Hepatocyte (in vitro differentiated cells): ENCODE measurements at regions not wholly inside any gene's neighbourhood (a gene's known extent, or its start where the extent isn't known, plus 50 kb on each side); places are given as distances from the start of the nearest gene placed in this dataset.

Source experiments
- CTCF ChIP-seq: fragments of 200-600 bp; sonication (generic); IDR thresholded peaks from 2 replicates; pipeline ENCODE4 v1.5.1; 2016; ENCODE audit warnings: antibody characterized with exemption, mild to moderate bottlenecking; ENCODE audit not compliant: poor library complexity
- EZH2 ChIP-seq: fragments of 200-600 bp; sonication (generic); IDR thresholded peaks from 2 replicates; pipeline ENCODE4 v1.6.1; 2016; ENCODE audit warnings: antibody characterized with exemption, mild to moderate bottlenecking, borderline replicate concordance
- EZH2phosphoT487 ChIP-seq: fragments of 200-600 bp; sonication (generic); IDR thresholded peaks from one replicate; pipeline ENCODE4 v1.6.1; 2018; ENCODE audit warnings: antibody characterized with exemption, mild to moderate bottlenecking, low read depth, moderate library complexity; ENCODE audit not compliant: unreplicated experiment, severe bottlenecking

DNA sequence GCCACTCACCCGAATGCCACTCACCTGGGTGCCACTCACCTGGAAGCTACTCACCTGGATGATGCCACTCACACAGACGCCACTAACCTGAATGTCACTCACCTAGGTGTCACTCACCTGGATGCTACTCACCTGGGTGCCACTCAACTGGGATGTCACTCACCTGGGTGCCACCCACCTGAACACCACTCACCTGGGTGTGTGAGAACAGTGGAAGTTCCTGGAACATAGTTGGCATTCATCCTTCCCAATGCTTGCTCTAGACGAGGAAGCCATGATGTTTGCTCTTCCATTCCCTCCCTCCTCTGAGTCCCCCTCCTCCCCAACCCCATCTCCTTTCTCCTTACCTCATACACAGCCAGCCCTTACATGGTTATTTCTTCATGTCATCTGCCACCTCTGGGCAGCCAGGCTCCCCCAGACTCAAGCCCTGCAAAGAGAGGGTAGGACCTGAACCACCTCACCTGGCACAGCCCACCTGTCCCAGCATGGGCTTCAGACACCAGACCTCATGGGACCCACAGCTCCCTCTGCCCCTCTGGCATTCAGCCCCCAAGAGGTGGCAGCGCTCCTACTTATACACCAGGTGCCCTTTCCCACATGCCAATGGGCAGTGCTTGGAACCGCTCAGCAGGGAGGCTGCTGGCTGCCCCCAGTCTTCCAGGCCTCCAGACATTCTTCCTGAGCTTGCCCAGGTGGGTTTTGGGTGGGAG, 171.8 kb upstream of the FOXF1 start:
- TF ChIP-seq CTCF = no peak
- TF ChIP-seq EZH2 = no peak
- TF ChIP-seq EZH2phosphoT487 = no peak
